GM23248 (cell line): ENCODE measurements at regions not wholly inside any gene's neighbourhood (a gene's known extent, or its start where the extent isn't known, plus 50 kb on each side); places are given as distances from the start of the nearest gene placed in this dataset.

ENCODE experiments used
- EZH2 ChIP-seq: fragments of 200-600 bp; sonication (generic); IDR thresholded peaks from 2 replicates; pipeline ENCODE4 v1.6.1; 2018; ENCODE audit warnings: antibody characterized with exemption, mild to moderate bottlenecking; ENCODE audit not compliant: insufficient read depth, poor library complexity, severe bottlenecking
- EZH2phosphoT487 ChIP-seq: fragments of 200-600 bp; sonication (generic); IDR thresholded peaks from 2 replicates; pipeline ENCODE4 v1.6.1; 2018; ENCODE audit warnings: antibody characterized with exemption, moderate library complexity, mild to moderate bottlenecking, low read depth; ENCODE audit not compliant: insufficient read depth

GRCh38 chr2:126510356-126510755 is 145.6 kb upstream of the GYPC start:
- no peak for TF ChIP-seq EZH2
- TF ChIP-seq EZH2phosphoT487 = no peak
